ENCODE measurements at regions not wholly inside any gene's neighbourhood (a gene's known extent, or its start where the extent isn't known, plus 50 kb on each side); places are given as distances from the start of the nearest gene placed in this dataset.
"Not testable (repeated sequence)": the region's sequence is repeated elsewhere in the genome, so short reads cannot be mapped to it uniquely, and the experiment has no call there.

DNA sequence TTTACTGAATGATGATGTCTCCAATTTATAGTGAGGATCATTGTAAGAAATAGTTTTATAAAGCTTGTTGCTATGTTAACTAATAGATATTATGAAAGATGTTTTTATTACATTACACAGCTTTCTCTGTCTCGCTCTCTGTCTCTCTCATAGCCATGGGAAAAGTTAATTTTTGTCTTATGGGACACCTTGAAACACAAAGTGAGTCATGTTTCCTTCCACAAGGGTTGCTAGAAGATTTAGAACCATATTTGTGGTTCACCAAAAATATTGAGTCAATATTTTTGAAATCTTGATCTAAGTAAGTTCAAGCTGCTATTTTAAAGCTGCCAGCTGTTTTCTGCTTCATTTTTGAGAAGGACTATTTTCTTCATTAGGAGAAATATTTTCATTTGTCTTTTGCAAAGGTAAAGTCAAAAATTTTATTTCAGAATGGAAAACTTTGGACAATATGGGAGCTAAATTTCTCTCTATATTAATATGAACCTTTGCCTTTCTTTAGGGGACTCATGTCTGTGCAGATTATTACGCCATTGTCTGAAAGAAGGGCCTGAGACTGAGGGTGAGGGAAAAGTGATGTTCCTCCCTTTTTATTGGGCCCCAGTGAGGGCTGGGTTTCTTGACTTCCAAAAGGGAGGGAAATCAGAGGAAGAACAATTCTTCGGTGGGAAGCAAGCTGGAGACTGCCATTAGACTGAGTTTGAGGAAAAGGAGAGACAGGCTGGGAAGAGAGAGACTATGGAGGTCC is 87.9 kb upstream of the SLC24A2 start:
- WGBS (ENCODE audit: insufficient coverage): 70% methylated on average over 2 of the region's 3 CpGs
- no peak for DNase-seq

DNA sequence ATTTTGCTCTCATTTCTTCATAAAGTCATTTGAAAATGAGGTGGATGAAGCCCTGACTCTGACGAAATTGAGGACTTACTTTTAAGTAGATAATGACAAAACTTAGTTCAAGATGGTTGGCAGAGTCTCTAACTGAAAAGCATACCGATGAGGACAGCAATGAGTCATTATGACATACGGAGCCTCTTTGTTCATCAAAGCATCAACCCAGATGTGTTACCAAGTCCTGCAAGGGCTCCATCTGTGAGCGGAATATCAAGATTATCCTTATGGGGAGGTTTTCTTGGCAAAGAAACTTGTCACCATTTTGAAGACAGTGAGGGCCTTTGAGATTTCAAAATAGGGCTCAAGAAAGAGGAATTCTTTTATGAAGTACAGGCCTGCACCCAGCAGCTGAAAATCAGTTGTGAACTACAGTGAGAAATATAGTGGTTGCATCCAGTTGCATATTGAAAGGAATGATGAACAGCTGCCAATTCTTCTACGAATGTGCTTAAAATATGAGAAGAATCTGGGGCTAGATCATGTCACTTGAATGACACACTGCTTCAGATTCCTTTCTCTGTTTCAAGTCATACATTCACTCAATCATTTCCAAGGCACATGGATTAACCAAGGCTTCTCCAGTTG is 86.6 kb upstream of the SLC24A2 start:
- no peak overlapping the region for H3K4me3 ChIP-seq (ENCODE audit: low read length)
- no peaks in the 10 kb centered on the region for H3K27me3 ChIP-seq (ENCODE audit: control insufficient read depth, insufficient read depth, low read length)
- H3K36me3 ChIP-seq (ENCODE audit: control insufficient read depth, insufficient read depth, low read length): no peaks in the 10 kb centered on the region
- peaks cover 6% of the 10 kb centered on the region for H3K9me3 ChIP-seq (replicated peaks; ENCODE audit: control insufficient read depth, low read depth, low read length)
- H3K27ac ChIP-seq (ENCODE audit: low read length): peak overlapping the region; percentile 7
- H3K4me1 ChIP-seq (ENCODE audit: control insufficient read depth, insufficient read depth, low read length): no peaks in the 10 kb centered on the region
- DNase-seq: peak; percentile 53
- no CpG with 5 or more reads among the region's 5 CpGs for WGBS (ENCODE audit: insufficient coverage)

More for the DNA sequence above, 87.9 kb upstream of the SLC24A2 start:
- no peaks in the 10 kb centered on the region for H3K36me3 ChIP-seq (ENCODE audit: control insufficient read depth, insufficient read depth, low read length)
- no peak overlapping the region for H3K4me3 ChIP-seq (ENCODE audit: low read length)
- no peaks in the 10 kb centered on the region for H3K4me1 ChIP-seq (ENCODE audit: control insufficient read depth, insufficient read depth, low read length)
- no peak overlapping the region for H3K27ac ChIP-seq (ENCODE audit: low read length)
- peaks cover 6% of the 10 kb centered on the region for H3K9me3 ChIP-seq (replicated peaks; ENCODE audit: control insufficient read depth, low read depth, low read length)
- no peaks in the 10 kb centered on the region for H3K27me3 ChIP-seq (ENCODE audit: control insufficient read depth, insufficient read depth, low read length)

DNA sequence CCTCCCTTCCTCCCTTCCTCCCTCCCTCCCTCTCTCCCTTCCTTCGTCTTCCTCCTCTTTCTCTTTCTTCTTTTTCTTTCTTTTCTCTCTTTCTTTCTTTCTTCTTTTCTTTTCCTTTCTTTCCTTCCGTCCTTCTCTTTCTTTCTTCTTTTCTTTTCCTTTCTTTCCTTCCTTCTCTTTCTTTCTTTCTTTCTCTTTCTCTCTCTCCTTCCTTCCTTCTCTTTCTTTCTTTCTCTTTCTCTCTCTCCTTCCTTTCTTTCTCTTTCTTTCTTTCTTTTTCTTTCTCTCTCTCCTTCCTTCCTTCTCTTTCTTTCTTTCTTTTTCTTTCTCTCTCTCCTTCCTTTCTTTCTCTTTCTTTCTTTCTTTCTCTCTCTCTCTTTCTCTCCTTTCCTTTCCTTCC is 84.4 kb upstream of the SLC24A2 start:
- H3K27me3 ChIP-seq (ENCODE audit: control insufficient read depth, insufficient read depth, low read length); H3K4me3 ChIP-seq (ENCODE audit: low read length); H3K9me3 ChIP-seq (replicated peaks; ENCODE audit: control insufficient read depth, low read depth, low read length); H3K27ac ChIP-seq (ENCODE audit: low read length); H3K4me1 ChIP-seq (ENCODE audit: control insufficient read depth, insufficient read depth, low read length); DNase-seq; H3K36me3 ChIP-seq (ENCODE audit: control insufficient read depth, insufficient read depth, low read length): not testable (repeated sequence)
- WGBS (ENCODE audit: insufficient coverage): 77% methylated on average over 2 of the region's 2 CpGs

DNA sequence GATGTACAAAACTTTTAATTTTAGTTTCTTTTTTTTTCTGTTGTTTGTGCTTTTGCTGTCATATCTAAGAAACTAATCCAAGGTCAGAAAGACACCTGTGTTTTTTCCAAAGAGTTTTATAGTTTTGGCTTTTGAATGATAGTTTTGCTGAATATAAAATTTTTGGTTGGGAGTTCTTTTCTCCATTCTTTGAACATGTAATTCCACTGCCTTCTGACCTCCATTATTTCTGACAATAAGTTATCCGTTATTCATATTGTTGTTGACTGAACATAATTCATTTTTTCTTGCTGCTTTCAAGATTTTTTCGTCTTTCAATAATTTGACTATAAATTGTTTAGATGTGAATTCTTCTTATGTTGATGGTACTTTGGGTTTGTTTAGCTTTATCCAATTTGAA is 82.2 kb upstream of the SLC24A2 start:
- H3K27me3 ChIP-seq (ENCODE audit: control insufficient read depth, insufficient read depth, low read length): no peaks in the 10 kb centered on the region
- no peaks in the 10 kb centered on the region for H3K36me3 ChIP-seq (ENCODE audit: control insufficient read depth, insufficient read depth, low read length)
- no peak for DNase-seq
- no CpG with 5 or more reads among the region's 2 CpGs for WGBS (ENCODE audit: insufficient coverage)
- no peaks in the 10 kb centered on the region for H3K4me1 ChIP-seq (ENCODE audit: control insufficient read depth, insufficient read depth, low read length)
- H3K4me3 ChIP-seq (ENCODE audit: low read length): no peak overlapping the region
- no peak overlapping the region for H3K27ac ChIP-seq (ENCODE audit: low read length)
- peaks cover 6% of the 10 kb centered on the region for H3K9me3 ChIP-seq (replicated peaks; ENCODE audit: control insufficient read depth, low read depth, low read length)

DNA sequence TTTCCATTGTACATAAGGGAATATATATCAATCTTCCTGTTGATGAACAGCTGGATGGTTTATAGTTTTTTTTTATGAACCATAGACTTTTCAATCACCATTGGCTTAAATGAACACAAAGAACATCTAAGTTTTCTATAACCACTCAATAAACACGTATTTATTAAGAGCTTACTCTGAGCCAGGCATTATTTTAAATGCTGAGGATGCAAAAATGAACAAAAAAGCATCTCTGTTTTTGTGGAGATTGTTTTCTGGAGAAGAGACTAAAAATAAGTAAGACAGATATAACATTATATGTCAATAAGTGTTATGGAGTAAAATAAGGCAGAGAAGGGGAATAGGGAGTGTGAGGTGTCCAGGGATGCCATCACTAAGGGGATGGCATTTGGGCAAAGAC is 52.1 kb upstream of the SLC24A2 start:
- no peaks in the 10 kb centered on the region for H3K9me3 ChIP-seq (replicated peaks; ENCODE audit: control insufficient read depth, low read depth, low read length)
- WGBS (ENCODE audit: insufficient coverage): no CpG with 5 or more reads among the region's 1 CpG
- no peak for DNase-seq

More for the DNA sequence above, 52.1 kb upstream of the SLC24A2 start:
- H3K4me3 ChIP-seq (ENCODE audit: low read length): no peak overlapping the region
- H3K36me3 ChIP-seq (ENCODE audit: control insufficient read depth, insufficient read depth, low read length): no peaks in the 10 kb centered on the region
- H3K4me1 ChIP-seq (ENCODE audit: control insufficient read depth, insufficient read depth, low read length): no peaks in the 10 kb centered on the region
- H3K27ac ChIP-seq (ENCODE audit: low read length): no peak overlapping the region
- H3K27me3 ChIP-seq (ENCODE audit: control insufficient read depth, insufficient read depth, low read length): no peaks in the 10 kb centered on the region
